ENCODE measurements at regions not wholly inside any gene's neighbourhood (a gene's known extent, or its start where the extent isn't known, plus 50 kb on each side); places are given as distances from the start of the nearest gene placed in this dataset.

DNA sequence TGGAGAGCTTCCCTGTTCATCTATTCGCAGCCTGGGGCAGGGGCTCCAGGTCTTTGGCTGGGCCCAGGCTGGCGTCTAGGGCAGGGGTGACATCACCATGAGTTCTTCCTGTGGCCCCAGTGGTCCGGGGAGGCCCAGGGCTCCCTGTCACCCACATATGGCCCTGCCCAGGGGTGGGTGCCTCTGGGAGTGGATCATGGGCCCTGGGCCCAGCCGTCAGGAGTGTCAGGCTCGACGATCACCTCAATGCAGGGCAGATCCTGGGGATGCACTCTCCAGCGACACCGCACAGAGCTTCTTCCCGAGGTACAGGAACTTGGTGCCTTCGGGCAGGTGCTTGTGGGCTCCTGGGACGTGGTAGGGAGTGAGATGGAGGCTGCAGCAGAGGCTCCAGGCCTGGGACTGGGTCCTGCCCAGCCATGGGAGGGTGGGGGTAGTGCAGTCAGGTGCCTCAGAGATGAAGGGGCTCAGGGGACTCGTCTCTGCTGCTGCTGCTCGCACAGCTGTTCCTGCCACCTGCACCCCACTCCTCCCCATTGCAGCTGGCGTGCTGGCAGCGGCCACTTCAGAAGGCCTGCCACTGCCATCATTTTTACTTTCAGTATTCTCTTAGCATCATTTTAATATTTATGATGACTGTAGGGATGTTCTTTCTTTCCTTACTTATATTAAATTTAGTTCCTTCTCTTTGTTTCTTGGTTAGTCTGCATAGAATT is 196.0 kb upstream of the VRK2 start:
- Histone ChIP-seq H3K36me3 (replicated peaks; ENCODE audit: insufficient read depth, low read length) (no peaks in the 10 kb centered on the region), H3F3A (ENCODE audit: insufficient read depth, low read length) (no peaks in the 10 kb centered on the region), H3K79me2 (ENCODE audit: low read length) (no peaks in the 10 kb centered on the region), H4K20me1 (ENCODE audit: insufficient read depth, low read length) (no peaks in the 10 kb centered on the region), H2AFZ (ENCODE audit: low read length) (no peak overlapping the region), H3K9ac (ENCODE audit: low read length) (no peak overlapping the region), H3K4me1 (ENCODE audit: low read length) (peaks cover 6% of the 10 kb centered on the region; the same call in 1 of the 2 replicates), H3K9me3 (replicated peaks; ENCODE audit: insufficient read depth, low read length) (no peaks in the 10 kb centered on the region), H3K27me3 (replicated peaks; ENCODE audit: insufficient read depth, low read length) (no peaks in the 10 kb centered on the region), H3K4me3 (ENCODE audit: low read length) (no peak overlapping the region), H3K27ac (ENCODE audit: low read length) (no peak overlapping the region), H3K4me2 (ENCODE audit: low read depth, low read length) (no peak overlapping the region), H3K9me2 (replicated peaks; ENCODE audit: insufficient read depth, low read length) (no peaks in the 10 kb centered on the region)
- TF ChIP-seq EZH2phosphoT487 (IDR thresholded peaks at IDR 0.05; ENCODE audit: low read length) (no peak), EZH2 (optimal IDR thresholded peaks at IDR 0.05; ENCODE audit: low read depth, low read length) (no peak)
- TF ChIP-seq, protein P1, sequence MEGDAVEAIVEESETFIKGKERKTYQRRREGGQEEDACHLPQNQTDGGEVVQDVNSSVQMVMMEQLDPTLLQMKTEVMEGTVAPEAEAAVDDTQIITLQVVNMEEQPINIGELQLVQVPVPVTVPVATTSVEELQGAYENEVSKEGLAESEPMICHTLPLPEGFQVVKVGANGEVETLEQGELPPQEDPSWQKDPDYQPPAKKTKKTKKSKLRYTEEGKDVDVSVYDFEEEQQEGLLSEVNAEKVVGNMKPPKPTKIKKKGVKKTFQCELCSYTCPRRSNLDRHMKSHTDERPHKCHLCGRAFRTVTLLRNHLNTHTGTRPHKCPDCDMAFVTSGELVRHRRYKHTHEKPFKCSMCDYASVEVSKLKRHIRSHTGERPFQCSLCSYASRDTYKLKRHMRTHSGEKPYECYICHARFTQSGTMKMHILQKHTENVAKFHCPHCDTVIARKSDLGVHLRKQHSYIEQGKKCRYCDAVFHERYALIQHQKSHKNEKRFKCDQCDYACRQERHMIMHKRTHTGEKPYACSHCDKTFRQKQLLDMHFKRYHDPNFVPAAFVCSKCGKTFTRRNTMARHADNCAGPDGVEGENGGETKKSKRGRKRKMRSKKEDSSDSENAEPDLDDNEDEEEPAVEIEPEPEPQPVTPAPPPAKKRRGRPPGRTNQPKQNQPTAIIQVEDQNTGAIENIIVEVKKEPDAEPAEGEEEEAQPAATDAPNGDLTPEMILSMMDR (IDR thresholded peaks at IDR 0.05; ENCODE audit: low read length) = no peak
- DNase-seq = no peak

DNA sequence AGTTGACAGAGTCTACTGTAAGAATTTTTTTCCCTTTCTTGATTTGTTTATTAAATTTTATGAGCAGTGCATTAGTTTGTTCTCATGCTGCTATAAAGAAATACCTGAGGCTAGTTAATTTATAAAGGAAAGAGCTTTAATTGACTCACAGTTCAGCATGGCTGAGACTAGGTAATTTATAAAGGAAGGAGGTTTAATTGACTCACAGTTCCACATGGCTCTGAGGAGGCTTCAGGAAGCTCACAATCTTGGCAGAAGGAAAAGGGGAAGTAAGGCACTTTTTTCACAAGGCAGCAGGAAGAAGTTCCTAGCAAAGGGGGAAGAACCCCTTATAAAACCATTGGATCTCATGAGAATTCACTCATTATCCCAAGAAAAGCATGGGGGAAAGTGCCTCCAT is 191.4 kb upstream of the VRK2 start:
- H4K20me1 ChIP-seq (ENCODE audit: insufficient read depth, low read length) = no peaks in the 10 kb centered on the region
- H3K9ac ChIP-seq (ENCODE audit: low read length) = no peak overlapping the region

DNA sequence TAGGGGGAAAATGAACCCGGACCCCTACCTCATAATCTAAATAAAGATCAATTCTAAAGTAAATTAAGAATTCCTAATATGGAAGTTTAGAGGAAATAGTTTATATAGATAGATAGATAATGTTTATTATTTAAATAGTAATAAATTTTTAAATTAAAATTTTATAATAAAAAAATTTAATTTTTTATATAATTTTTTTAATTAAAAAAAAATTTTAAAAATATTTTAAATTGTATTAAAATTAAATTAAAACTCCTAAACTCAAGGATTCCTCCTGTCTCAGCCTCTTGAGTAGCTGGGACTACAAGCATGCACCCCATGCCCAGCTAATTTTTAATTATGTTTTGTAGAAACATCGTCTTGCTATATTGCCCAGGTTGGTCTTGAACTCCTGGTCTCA is 186.9 kb upstream of the VRK2 start:
- no peaks in the 10 kb centered on the region for H3K9me2 ChIP-seq (replicated peaks; ENCODE audit: insufficient read depth, low read length)
- DNase-seq = no peak
- no peaks in the 10 kb centered on the region for H3K36me3 ChIP-seq (replicated peaks; ENCODE audit: insufficient read depth, low read length)
- no peak overlapping the region for H3K4me3 ChIP-seq (ENCODE audit: low read length)
- H3K79me2 ChIP-seq (ENCODE audit: low read length) = no peaks in the 10 kb centered on the region
- H2AFZ ChIP-seq (ENCODE audit: low read length) = no peak overlapping the region
- H4K20me1 ChIP-seq (ENCODE audit: insufficient read depth, low read length) = no peaks in the 10 kb centered on the region
- H3K27ac ChIP-seq (ENCODE audit: low read length) = no peak overlapping the region
- H3K4me2 ChIP-seq (ENCODE audit: low read depth, low read length) = no peak overlapping the region
- H3K9me3 ChIP-seq (replicated peaks; ENCODE audit: insufficient read depth, low read length) = no peaks in the 10 kb centered on the region
- TF ChIP-seq EZH2phosphoT487 (IDR thresholded peaks at IDR 0.05; ENCODE audit: low read length) = no peak
- H3K27me3 ChIP-seq (replicated peaks; ENCODE audit: insufficient read depth, low read length) = no peaks in the 10 kb centered on the region
- H3F3A ChIP-seq (ENCODE audit: insufficient read depth, low read length) = no peaks in the 10 kb centered on the region
- H3K9ac ChIP-seq (ENCODE audit: low read length) = no peak overlapping the region
- no peaks in the 10 kb centered on the region for H3K4me1 ChIP-seq (ENCODE audit: low read length)

More for the DNA sequence above, 191.4 kb upstream of the VRK2 start:
- Histone ChIP-seq H3K27me3 (replicated peaks; ENCODE audit: insufficient read depth, low read length) (no peaks in the 10 kb centered on the region), H3K36me3 (replicated peaks; ENCODE audit: insufficient read depth, low read length) (no peaks in the 10 kb centered on the region), H3K4me2 (ENCODE audit: low read depth, low read length) (no peak overlapping the region), H3K4me3 (ENCODE audit: low read length) (no peak overlapping the region), H2AFZ (ENCODE audit: low read length) (no peak overlapping the region), H3K4me1 (ENCODE audit: low read length) (peaks cover 6% of the 10 kb centered on the region; the same call in 1 of the 2 replicates), H3K9me3 (replicated peaks; ENCODE audit: insufficient read depth, low read length) (no peaks in the 10 kb centered on the region), H3K27ac (ENCODE audit: low read length) (no peak overlapping the region), H3F3A (ENCODE audit: insufficient read depth, low read length) (no peaks in the 10 kb centered on the region), H3K79me2 (ENCODE audit: low read length) (no peaks in the 10 kb centered on the region), H3K9me2 (replicated peaks; ENCODE audit: insufficient read depth, low read length) (no peaks in the 10 kb centered on the region)
- no peak for DNase-seq
- TF ChIP-seq EZH2phosphoT487 (IDR thresholded peaks at IDR 0.05; ENCODE audit: low read length) = no peak
- TF ChIP-seq, protein P1 (IDR thresholded peaks at IDR 0.05; ENCODE audit: low read length) = no peak
- no peak for TF ChIP-seq EZH2 (optimal IDR thresholded peaks at IDR 0.05; ENCODE audit: low read depth, low read length)

DNA sequence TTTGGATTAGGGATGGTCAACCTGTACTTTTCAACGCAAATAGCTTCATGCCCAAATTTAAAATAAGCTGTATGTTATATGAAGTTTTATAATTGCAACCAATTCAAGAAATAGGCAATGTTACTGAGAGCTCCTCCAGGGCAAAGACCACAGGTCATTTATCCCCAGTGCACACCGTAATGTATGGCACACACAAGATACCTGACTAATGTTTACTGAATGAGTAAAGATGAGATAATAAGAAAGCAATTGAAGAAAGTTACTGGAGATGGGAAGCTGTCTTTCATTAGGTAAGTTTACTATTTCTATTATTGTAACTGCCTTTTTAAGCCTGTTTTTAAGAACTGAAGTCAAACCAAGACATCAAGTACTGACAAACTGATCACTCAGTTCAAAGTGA is 184.5 kb upstream of the VRK2 start:
- TF ChIP-seq EZH2 (optimal IDR thresholded peaks at IDR 0.05; ENCODE audit: low read depth, low read length) = no peak
- TF ChIP-seq EZH2phosphoT487 (IDR thresholded peaks at IDR 0.05; ENCODE audit: low read length) = no peak
- TF ChIP-seq, protein P1 (IDR thresholded peaks at IDR 0.05; ENCODE audit: low read length) = no peak
- Histone ChIP-seq H3K4me1 (ENCODE audit: low read length) (no peaks in the 10 kb centered on the region), H2AFZ (ENCODE audit: low read length) (no peak overlapping the region), H4K20me1 (ENCODE audit: insufficient read depth, low read length) (no peaks in the 10 kb centered on the region), H3K4me3 (ENCODE audit: low read length) (no peak overlapping the region), H3K9me3 (replicated peaks; ENCODE audit: insufficient read depth, low read length) (no peaks in the 10 kb centered on the region), H3K27ac (ENCODE audit: low read length) (no peak overlapping the region), H3K9ac (ENCODE audit: low read length) (no peak overlapping the region), H3K4me2 (ENCODE audit: low read depth, low read length) (no peak overlapping the region), H3K27me3 (replicated peaks; ENCODE audit: insufficient read depth, low read length) (no peaks in the 10 kb centered on the region), H3K9me2 (replicated peaks; ENCODE audit: insufficient read depth, low read length) (no peaks in the 10 kb centered on the region), H3K79me2 (ENCODE audit: low read length) (no peaks in the 10 kb centered on the region), H3F3A (ENCODE audit: insufficient read depth, low read length) (no peaks in the 10 kb centered on the region), H3K36me3 (replicated peaks; ENCODE audit: insufficient read depth, low read length) (no peaks in the 10 kb centered on the region)
- DNase-seq = no peak
